Right lobe of liver (tissue), 6 donors: ENCODE measurements at regions not wholly inside any gene's neighbourhood (a gene's known extent, or its start where the extent isn't known, plus 50 kb on each side); places are given as distances from the start of the nearest gene placed in this dataset.
"Not testable (repeated sequence)": the region's sequence is repeated elsewhere in the genome, so short reads cannot be mapped to it uniquely, and the experiment has no call there.

ENCODE experiments used
- ATAC-seq, 4 donors: fragments of 200-7000 bp; cut with Tn5 transposase; one replicate each; pipeline ENCODE4 v1.9.1; 2020; ENCODE audit warnings: mild to moderate bottlenecking in 4 of 4, moderate library complexity in 4 of 4
- DNase-seq, 3 donors: peaks; one replicate each; pipeline ENCODE4 v3.0.0-alpha.2; 2020
- H3K27ac ChIP-seq, 3 donors: fragments of 200-600 bp; one replicate each; pipeline ENCODE4 v1.8.0; 2022
- H3K27me3 ChIP-seq, 2 donors: fragments of 200-600 bp; one replicate each; pipeline ENCODE4 v1.8.0; 2022
- H3K36me3 ChIP-seq, 4 donors: fragments of 200-600 bp; sonication (generic) in 1 of 4; one replicate each; pipeline versions ENCODE4 v1.5.1 to v1.8.0; 2017 to 2022; ENCODE audit warnings: control low read depth in 1 of 4
- H3K4me1 ChIP-seq, 4 donors: fragments of 200-600 bp; sonication (generic) in 1 of 4; one replicate each; pipeline versions ENCODE4 v1.5.1 to v1.8.0; 2017 to 2022; ENCODE audit warnings: control low read depth in 1 of 4
- H3K4me3 ChIP-seq, 3 donors: fragments of 200-600 bp; one replicate each; pipeline ENCODE4 v1.8.0; 2022
- H3K9me3 ChIP-seq, 4 donors: fragments of 200-600 bp; sonication (generic) in 1 of 4; one replicate each; pipeline versions ENCODE4 v1.5.1 to v1.8.0; 2017 to 2022; ENCODE audit warnings: control low read depth in 1 of 4
- CTCF ChIP-seq, 4 donors: fragments of 200-600 bp in 3 of 4; fragments of 450-650 bp in 1 of 4; IDR thresholded peaks; one replicate each; pipeline versions ENCODE4 v1.5.1 to v1.8.0; 2016 to 2022; ENCODE audit warnings: antibody characterized with exemption in 4 of 4, mild to moderate bottlenecking in 2 of 4
- POLR2A ChIP-seq: fragments of 450-650 bp; IDR thresholded peaks from one replicate; pipeline ENCODE4 v1.6.1; 2017; ENCODE audit warnings: antibody characterized with exemption, mild to moderate bottlenecking
- WGBS: methylation state at CpG from one replicate; pipeline ENCODE4 v1.1.6; 2018; ENCODE audit warnings: low coverage, low lambda C conversion rate; ENCODE audit not compliant: insufficient coverage; ENCODE audit errors: missing lambda C conversion rate; 5-methylcytosine and 5-hydroxymethylcytosine counted together
- intact Hi-C, 2 donors: fragments of 100-400 bp; cut with DNase I; formaldehyde crosslinking; loops; one replicate each; pipeline versions ENCODE4 v1.11.2 to v1.14.1; 2022
- donor health status: DM: no; HTN: yes; CAD: no.
- donor health status: DM: no; HTN: no; CAD: no.
- donor health status: DM: no; HTN: no; CAD: no.
- donor health status: DM: no; HTN: yes; CAD: no.
- donor health status: DM: no; HTN: yes; CAD: no.

- DNase-seq (no peak), ATAC-seq (no peak)
- Histone ChIP-seq H3K4me3 (no peak overlapping the region), H3K4me1 (peaks cover 0 to 8% (median 0%) of the 10 kb centered on the region in 4 donors), H3K9me3 (no peaks in the 10 kb centered on the region), H3K27ac (no peak overlapping the region), H3K27me3 (no peaks in the 10 kb centered on the region), H3K36me3 (no peaks in the 10 kb centered on the region)
- 79% methylated on average over 2 of the region's 2 CpGs for WGBS
- intact Hi-C loops, result no loop called here
- TF ChIP-seq CTCF (IDR thresholded peaks at IDR 0.05), result no peak
- TF ChIP-seq POLR2A, result no peak
Observed at GRCh38 chr12:20004952-20005351, 363.4 kb upstream of the PDE3A start.

GRCh38 chr12:20006871-20007730 lies 361.2 kb upstream of the PDE3A start:
- H3K9me3 ChIP-seq, result no peaks in the 10 kb centered on the region
- H3K27me3 ChIP-seq, result no peaks in the 10 kb centered on the region
- 72% methylated on average over 8 of the region's 8 CpGs for WGBS
- no peaks in the 10 kb centered on the region for H3K36me3 ChIP-seq
- no peak overlapping the region for H3K4me3 ChIP-seq
- TF ChIP-seq CTCF (IDR thresholded peaks at IDR 0.05), result no peak
- no peak for TF ChIP-seq POLR2A
- H3K4me1 ChIP-seq, result peaks cover 0 to 6% (median 0%) of the 10 kb centered on the region in 4 donors
- ATAC-seq, result no peak
- no peak for DNase-seq
- H3K27ac ChIP-seq, result no peak overlapping the region
- intact Hi-C loops, result no loop called here

GRCh38 chr12:20009965-20010364 lies 358.4 kb upstream of the PDE3A start:
- H3K36me3 ChIP-seq, H3K4me1 ChIP-seq, ATAC-seq, DNase-seq, H3K27me3 ChIP-seq, H3K27ac ChIP-seq, intact Hi-C loops, H3K4me3 ChIP-seq, H3K9me3 ChIP-seq: not testable (repeated sequence)
- 83% methylated on average over 8 of the region's 8 CpGs for WGBS

GRCh38 chr12:20011200-20011599 lies 357.1 kb upstream of the PDE3A start:
- WGBS, result 15% methylated on average over 2 of the region's 2 CpGs
- peak in 1 of 3 donors; percentile 82 for DNase-seq

More at GRCh38 chr12:20011200-20011599, 357.1 kb upstream of the PDE3A start:
- Histone ChIP-seq H3K4me1 (peaks cover 0 to 6% (median 0%) of the 10 kb centered on the region in 4 donors), H3K27ac (peak overlapping the region in 2 of 3 donors; percentile 4 to 57), H3K9me3 (no peaks in the 10 kb centered on the region), H3K27me3 (no peaks in the 10 kb centered on the region), H3K36me3 (no peaks in the 10 kb centered on the region), H3K4me3 (peak overlapping the region in 2 of 3 donors; percentile 9)
- ATAC-seq, result peak; percentile 89 to 98 (median 96)
- TF ChIP-seq POLR2A (no peak), CTCF (IDR thresholded peaks at IDR 0.05) (no peak)
- intact Hi-C loops, result no loop called here
